Fibroblast of skin of left biceps (primary cell): ENCODE measurements at regions not wholly inside any gene's neighbourhood (a gene's known extent, or its start where the extent isn't known, plus 50 kb on each side); places are given as distances from the start of the nearest gene placed in this dataset.
"Not testable (repeated sequence)": the region's sequence is repeated elsewhere in the genome, so short reads cannot be mapped to it uniquely, and the experiment has no call there.

Source experiments
- DNase-seq, 2 experiments: peaks; one replicate each; pipeline ENCODE4 v3.0.0-alpha.2; 2013; ENCODE audit warnings: low read depth in 2 of 2

- DNase-seq = no peak
These were observed 65.0 kb upstream of the CD93 start for GRCh38 chr20:23151008-23151703.

- no peak for DNase-seq
These were observed 64.3 kb upstream of the CD93 start for GRCh38 chr20:23150304-23151007.

- no peak for DNase-seq
These were observed 63.6 kb upstream of the CD93 start for GRCh38 chr20:23149623-23150279.

GRCh38 chr20:23148731-23149570, 62.8 kb upstream of the CD93 start:
- no peak for DNase-seq

- DNase-seq = no peak
These were observed 62.0 kb upstream of the CD93 start for GRCh38 chr20:23147964-23148730.

GRCh38 chr20:23147647-23147963, 61.5 kb upstream of the CD93 start:
- DNase-seq = no peak

GRCh38 chr20:23146857-23147637, 60.9 kb upstream of the CD93 start:
- no peak for DNase-seq

- DNase-seq = no peak
These were observed 60.1 kb upstream of the CD93 start for GRCh38 chr20:23146181-23146580.

- DNase-seq = no peak
These were observed 59.2 kb upstream of the CD93 start for GRCh38 chr20:23145281-23145700.

- DNase-seq = no peak
These were observed 58.7 kb upstream of the CD93 start for GRCh38 chr20:23144856-23145255.

GRCh38 chr20:23143986-23144690, 58.0 kb upstream of the CD93 start:
- DNase-seq = no peak

GRCh38 chr20:23143098-23143497, 57.0 kb upstream of the CD93 start:
- DNase-seq = no peak

- DNase-seq = no peak
These were observed 56.3 kb upstream of the CD93 start for GRCh38 chr20:23142162-23143050.

- no peak for DNase-seq
These were observed 55.5 kb upstream of the CD93 start for GRCh38 chr20:23141450-23142161.

- no peak for DNase-seq
These were observed 54.9 kb upstream of the CD93 start for GRCh38 chr20:23140991-23141390.

- DNase-seq = not testable (repeated sequence)
These were observed 53.9 kb upstream of the CD93 start for GRCh38 chr20:23139984-23140383.

GRCh38 chr20:23139524-23139923, 53.4 kb upstream of the CD93 start:
- no peak for DNase-seq

- DNase-seq = no peak
These were observed 52.6 kb upstream of the CD93 start for GRCh38 chr20:23138682-23139081.
